GM20431 (cell line): ENCODE measurements at regions not wholly inside any gene's neighbourhood (a gene's known extent, or its start where the extent isn't known, plus 50 kb on each side); places are given as distances from the start of the nearest gene placed in this dataset.
"Not testable (repeated sequence)": the region's sequence is repeated elsewhere in the genome, so short reads cannot be mapped to it uniquely, and the experiment has no call there.

Experiments
- in situ Hi-C: fragments of 300-500 bp; cut with MseI, MboI; formaldehyde crosslinking; loops from one replicate; pipeline ENCODE4 v1.15.0; 2020; ENCODE audit warnings: low sequenced_read_pairs; ENCODE audit not compliant: unreplicated experiment

DNA sequence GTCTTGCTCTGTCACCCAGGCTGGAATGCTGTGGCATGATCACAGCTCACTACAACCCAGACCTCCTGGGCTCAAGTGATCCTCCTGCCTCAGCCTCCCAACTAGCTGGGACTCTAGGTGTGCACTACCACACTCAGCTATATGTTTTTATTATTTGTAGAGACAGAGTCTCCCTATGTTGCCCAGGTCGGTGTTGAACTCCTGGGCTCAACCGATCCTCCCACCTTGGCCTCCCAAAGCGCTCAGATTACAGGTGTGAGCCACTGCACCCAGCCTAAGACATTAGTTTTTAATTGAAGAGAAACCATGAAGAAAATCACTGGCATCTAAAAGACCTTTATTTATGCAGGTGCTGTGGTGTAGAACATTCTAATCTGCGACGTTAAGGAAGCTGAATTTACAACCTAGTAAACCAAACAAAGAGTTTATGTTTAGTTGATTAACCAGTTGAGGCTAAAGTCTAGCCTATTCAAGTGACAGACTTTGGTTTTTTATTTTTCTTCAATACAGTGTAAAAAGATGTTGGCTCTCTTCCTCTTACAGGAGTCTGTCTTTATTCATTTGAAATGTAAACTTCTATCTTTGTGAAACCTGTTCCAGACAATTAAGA is 52.5 kb upstream of the NBL1 start:
- in situ Hi-C loops = loop anchor here (25.0 kb wide), 1 partner anchor 204 kb away; no protein-coding TSS in a partner anchor

DNA sequence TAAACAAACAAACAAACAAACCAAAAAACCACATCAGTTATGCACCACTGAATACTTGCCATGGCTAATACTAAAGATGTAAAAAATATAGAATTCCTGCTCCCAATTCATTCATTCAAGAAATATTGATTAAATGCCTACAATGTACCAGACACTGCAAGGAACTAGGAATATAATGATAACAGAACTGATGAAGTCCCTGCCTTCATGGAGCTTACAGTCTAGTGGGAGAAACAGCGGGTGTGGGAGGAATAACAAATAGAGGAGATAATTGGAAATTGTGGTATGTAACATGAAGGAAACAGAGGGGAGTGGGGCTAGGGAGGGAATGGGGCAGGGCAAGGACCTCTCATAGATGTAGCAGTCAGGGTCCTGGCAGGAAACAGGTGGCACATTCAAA is 58.6 kb upstream of the NBL1 start:
- in situ Hi-C loops = loop anchor here (25.0 kb wide), 1 partner anchor 198 kb away; no protein-coding TSS in a partner anchor

DNA sequence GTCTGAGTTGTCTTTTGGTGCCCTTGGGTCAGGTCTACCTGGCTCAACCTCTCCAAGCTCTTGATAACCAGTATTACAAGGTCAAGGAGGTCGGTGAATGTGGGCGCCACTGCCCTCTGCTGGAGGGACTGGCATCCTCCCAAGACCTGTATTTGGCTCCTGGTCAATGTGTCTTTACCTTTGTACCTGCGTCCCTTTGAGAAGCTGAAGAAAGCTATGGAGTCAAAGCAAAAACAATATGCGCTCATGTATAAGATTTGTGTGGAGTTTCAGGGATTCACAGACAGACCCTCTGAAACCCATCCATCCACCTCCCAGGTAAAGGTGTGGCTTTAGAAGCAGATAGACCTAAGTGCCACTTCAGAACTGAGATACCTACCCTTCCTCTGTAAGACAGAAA is 61.8 kb upstream of the NBL1 start:
- in situ Hi-C loops = loop anchor here (25.0 kb wide), 1 partner anchor 195 kb away; no protein-coding TSS in a partner anchor

GRCh38 chr1:19581381-19581780 is 62.7 kb upstream of the NBL1 start:
- in situ Hi-C loops = loop anchor here (25.0 kb wide), 1 partner anchor 194 kb away; no protein-coding TSS in a partner anchor

GRCh38 chr1:19577561-19577960 is 66.5 kb upstream of the NBL1 start:
- in situ Hi-C loops = loop anchor here (25.0 kb wide), 1 partner anchor 190 kb away; no protein-coding TSS in a partner anchor

GRCh38 chr1:19577036-19577435 is 67.1 kb upstream of the NBL1 start:
- in situ Hi-C loops = loop anchor here (25.0 kb wide), 1 partner anchor 190 kb away; no protein-coding TSS in a partner anchor

DNA sequence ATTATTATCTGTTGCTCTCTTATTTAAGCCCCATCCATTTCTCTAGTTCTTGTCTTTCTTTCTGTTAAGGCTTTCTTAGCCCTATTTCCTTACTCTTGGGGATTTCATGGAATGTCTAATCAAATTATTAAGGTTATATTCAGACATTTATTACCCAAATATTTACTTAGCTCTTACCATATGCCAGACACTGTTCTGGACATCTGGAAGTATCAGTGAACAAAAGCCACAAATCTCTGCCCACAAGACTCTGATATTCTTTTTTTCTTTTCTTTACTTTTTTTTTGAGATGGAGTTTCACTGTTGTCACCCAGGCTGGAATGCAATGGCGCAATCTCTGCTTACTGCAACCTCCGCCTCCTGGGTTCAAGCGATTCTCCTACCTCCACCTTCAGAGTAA is 74.3 kb upstream of the NBL1 start:
- in situ Hi-C loops = no loop called here

- in situ Hi-C loops = no loop called here
These were observed 77.1 kb upstream of the NBL1 start for GRCh38 chr1:19567041-19567440.

GRCh38 chr1:19564366-19564765 is 79.0 kb upstream of the CAPZB start:
- in situ Hi-C loops = no loop called here

DNA sequence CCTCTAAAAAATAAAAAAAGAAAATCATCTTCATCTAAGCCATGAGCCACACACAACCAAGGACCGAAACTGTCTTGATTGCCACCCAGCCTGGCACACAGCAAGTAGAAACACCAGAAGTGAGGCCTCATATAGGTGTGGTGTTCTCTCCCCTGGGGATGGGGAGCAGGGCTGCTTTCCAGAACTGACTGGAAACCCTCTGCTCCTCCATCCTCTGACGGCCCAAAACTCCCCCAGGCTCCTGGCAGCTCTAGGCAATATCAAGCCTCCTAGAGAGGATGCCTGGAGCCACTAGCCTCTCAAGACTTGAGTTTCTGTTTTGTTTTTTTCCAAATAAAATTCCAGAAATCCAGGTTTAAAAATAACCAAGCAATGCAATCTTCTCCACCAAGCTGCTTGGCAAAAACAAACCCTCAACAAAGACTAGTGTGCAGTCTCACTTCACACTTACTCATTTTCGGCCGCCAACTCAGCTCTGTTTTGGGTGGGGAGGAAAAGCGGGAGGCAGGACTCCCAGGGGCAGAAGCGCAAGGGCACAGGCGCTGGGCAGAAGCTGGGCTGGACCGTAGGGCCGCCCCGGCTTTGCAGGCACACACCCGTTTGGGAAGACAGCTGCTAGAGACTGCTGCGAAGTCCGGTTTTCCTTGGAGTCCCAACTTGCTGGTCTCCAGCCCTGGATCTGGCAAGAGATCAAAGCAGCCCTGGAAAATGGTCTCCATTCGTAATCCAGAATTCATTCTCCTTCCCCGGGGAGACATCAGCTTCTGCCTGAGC is 78.2 kb upstream of the CAPZB start:
- in situ Hi-C loops = no loop called here

DNA sequence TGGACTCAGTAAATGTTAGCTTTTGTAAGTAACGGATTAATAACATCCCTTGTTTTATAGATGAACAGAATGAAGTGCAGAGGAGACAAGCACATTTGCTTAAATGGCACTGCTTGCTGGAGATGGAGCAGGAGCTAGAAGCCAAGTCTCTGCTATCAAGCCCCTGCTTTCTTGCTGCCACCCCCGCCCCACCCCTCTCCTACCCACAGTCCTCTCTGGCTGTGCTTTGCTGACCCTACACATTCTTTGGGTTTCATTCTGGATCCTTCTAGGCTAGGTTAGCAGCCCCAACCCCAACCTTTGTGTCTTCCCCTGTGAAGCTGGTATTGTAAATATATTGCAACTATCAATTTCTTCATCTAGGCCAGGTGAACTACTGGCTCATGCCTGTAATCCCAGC is 77.5 kb upstream of the CAPZB start:
- in situ Hi-C loops = no loop called here

DNA sequence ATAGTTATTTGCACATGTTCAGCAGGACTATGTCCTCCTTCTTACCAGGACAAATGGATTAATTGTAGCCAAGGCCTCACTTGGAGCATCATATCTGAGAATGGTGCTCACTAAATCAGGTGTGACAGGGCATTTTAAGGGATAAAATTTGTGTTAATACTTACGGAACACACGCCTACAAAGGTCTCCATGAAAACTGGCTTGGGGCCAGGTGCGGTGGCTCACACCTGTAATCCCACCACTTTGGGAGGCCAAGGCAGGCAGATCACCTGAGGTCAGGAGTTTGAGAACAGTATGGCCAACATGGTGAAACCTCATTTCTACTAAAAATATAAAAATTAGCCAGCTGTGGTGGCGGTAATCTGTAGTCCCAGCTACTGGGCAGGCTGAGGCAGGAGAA is 75.1 kb upstream of the CAPZB start:
- in situ Hi-C loops = no loop called here

GRCh38 chr1:19559641-19560040 is 74.3 kb upstream of the CAPZB start:
- in situ Hi-C loops = no loop called here

GRCh38 chr1:19557609-19558051 is 72.3 kb upstream of the CAPZB start:
- in situ Hi-C loops = no loop called here

- in situ Hi-C loops = no loop called here
These were observed 68.8 kb upstream of the CAPZB start for GRCh38 chr1:19554090-19554489.

DNA sequence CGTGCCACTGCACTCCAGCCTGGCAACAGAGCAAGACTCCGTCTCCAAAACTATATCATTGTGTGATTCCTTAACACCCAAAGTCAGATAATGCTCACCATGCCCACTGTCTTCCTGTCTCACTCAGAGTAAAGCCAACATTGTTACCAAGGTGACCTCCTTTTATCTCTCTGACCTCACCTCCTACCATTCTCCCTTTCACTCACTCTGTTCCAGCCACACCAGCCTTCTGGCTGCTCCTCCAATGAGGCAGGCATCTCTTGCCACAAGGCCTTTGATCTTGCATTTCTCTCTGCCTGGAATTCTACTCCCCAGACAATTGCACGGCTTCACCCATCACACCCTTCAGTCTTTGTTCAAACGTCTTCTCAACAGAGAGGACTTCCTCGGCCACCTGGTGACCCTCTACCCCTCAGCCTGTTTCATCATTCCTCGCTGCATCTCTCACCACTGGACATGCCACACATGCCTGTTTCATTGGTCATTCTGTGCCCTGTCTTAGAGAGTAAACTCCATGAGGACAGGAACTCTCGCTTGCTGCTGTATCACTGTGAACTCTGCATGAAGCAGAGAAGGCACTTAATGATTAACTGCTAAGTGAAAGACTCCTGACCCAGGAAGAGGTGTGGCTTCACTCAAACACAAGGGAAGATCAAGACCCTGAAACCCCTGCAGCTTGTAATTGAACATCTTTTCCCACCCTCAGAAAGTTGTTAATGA is 67.1 kb upstream of the CAPZB start:
- in situ Hi-C loops = no loop called here

DNA sequence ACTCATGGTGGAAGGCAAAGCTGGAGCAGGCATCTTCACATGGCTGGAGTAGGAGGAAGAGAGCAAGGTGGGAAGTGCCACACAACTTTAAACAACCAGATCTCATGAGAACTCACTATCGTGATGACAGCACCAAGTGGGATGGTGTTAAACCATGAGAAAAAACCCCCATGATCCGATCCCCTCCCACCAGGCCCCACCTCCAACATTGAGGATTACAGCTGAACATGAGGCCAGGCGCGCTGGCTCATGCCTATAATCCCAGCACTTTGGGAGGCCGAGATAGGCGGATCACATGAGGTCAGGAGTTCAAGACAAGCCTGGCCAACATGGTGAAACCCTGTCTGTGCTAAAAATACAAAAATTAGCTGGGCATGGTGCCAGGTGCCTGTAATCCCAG is 66.5 kb upstream of the CAPZB start:
- in situ Hi-C loops = not testable (repeated sequence)

DNA sequence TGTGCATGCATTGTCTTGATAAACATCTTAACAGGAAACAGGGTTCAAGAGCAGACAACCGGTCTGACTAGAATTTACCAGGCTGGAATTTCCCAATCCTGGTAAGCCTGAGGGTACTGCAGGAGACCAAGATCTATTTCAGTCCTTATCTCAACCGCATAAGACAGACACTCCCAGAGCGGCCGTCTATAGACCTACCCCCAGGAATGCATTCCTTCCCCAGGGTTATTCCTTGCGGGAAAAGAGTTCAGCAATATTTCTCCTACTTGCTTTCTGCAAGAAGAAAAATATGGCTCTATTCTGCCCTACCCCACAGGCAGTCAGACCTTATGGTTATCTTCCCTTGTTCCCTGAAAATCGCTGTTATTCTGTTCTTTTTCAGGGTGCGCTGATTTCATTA is 65.1 kb upstream of the CAPZB start:
- in situ Hi-C loops = not testable (repeated sequence)

- in situ Hi-C loops = no loop called here
These were observed 62.5 kb upstream of the CAPZB start for GRCh38 chr1:19547814-19548213.

- in situ Hi-C loops = no loop called here
These were observed 51.2 kb upstream of the CAPZB start for GRCh38 chr1:19536519-19536918.

GRCh38 chr1:19535214-19535613 is 49.9 kb upstream of the CAPZB start:
- in situ Hi-C loops = no loop called here
